Effector CD8-positive, alpha-beta T cell (primary cell): ENCODE measurements at regions not wholly inside any gene's neighbourhood (a gene's known extent, or its start where the extent isn't known, plus 50 kb on each side); places are given as distances from the start of the nearest gene placed in this dataset.
"Not testable (repeated sequence)": the region's sequence is repeated elsewhere in the genome, so short reads cannot be mapped to it uniquely, and the experiment has no call there.

Source experiments
- DNase-seq: peaks from one replicate; lab custom pipeline; 2025; lab: John Stamatoyannopoulos, UW

DNA sequence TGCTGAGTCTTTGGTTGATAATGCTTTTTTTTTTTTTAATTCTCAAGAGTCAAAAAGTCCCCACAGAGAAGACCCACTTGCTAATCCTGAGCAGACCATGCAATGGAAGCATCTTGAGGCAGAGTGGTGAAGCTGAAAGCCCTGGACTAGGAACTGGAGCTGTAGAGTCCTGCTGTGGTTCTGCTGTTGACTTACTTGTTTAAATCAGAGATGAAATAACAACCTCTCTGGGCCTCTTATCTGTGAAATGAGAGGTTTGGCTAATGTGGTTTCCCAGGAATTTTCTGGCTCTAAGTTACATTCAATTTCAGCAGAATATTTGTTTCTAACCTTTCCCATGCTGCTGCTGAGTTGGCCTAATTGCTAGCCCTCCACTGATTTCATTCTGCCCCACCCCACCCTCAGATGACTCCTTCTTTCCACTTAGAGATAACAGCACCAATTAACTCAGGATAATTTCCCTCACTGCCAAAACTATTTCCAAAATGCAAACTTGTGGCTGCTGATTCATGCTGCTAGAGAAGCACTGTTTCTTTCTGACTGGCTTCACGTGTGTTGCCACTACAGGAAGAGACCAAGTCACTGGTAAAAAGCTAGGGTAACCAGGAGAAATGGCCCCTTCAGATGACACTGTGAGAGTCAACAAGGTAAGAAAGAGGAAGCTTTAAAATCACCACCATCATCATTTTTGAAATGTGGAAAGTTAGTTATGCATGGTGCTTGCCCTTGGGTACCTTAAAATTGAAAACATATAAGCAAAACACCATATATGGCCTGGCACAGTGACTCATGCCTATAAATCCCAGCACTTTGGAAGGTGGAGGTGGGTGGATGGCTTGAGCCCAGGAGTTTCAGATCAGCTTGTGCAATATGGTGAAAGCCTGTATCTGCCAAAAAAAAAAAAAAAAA is 326.4 kb downstream of the DCHS2 start:
- no peak for DNase-seq

DNA sequence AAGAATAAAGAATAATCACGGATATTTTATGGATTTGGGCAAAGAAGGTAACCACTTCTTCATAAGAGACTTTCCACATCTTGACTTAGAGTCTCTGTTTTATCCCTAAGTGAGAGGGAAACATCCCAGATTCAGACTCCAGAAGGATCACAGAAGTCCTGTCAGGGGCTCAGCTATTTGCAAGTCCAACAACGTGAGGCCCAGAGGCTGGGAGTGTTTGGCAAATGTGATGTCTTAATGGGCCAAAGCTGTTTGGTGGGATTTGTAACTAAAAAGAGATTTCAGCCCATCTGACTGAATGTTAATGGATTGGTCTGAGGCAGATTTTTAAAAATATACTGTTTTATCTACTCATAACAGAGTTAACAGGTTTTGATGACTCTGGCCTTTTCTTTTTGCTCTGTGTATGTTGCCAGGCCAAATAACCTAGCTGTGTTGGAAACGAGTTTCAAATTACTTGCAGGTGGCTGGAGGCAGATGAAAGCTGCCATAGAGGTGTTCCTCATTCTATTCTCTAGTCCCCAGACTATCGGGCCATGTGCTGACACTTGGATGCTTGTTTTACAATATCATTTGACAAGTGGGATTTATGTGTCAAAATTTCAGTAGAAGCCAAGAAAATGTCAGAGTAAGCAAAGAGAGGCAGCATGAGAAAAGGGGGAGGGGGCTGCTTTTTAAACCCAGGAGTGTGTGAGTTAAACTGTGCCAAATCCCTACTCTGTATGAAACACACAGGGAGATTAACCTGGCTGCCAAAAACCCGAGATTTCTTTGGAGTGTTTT is 330.9 kb downstream of the DCHS2 start:
- DNase-seq, result no peak

DNA sequence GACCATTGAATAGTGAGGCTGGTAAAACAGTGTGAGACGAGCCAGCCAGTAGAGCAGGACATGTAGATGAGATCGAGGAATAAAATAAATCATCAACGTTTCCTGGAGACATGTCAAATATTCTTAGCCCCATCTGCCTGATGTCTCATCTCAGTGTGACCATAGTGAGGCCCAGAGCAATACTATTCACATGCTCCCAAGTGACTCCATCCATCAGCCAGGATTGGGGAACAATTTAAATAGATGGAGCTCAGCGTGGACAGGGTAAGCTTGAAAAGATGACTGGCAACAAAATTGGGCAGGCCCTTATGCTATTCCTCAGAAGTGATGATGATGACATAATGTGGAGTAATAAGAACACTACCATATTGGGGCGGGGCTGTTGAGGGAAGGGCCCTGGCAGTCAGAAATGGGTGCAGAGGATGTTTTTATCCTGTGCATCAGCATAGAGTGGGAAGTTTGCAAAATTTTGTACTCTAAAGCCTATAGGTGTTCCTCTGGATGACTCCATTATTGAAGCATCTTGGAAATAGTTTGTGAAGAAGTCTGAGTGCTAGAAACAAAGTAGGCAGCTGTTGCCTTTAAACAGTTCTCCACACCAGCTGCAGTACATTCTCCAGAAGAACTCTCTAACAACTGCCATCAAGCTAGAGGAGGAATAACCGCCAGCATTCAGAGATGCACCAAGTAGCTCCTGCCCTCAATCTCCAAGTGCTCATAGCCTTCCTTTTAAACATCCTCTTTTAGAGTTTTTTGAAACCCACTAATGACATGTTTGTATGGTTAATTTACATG is 333.0 kb downstream of the DCHS2 start:
- no peak for DNase-seq

DNA sequence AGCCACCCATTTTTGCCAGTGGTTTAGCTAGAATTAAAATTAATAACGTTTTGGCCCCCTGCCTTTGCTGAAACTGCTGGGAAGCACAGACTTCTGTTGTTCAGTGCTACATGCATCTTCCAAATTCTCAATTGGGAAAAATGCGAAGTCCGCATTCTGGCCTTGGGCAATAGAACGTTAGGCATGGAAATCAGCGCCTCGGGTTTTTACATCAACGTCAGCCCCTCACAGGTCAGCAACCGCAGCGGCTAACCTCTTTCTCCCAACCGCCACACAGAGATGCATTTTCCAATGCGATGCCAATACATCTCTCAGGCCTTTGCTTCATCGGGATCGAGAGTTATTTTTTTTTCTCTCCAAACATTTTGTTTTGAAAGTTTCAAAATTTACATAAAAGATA is 339.1 kb downstream of the DCHS2 start:
- DNase-seq, result no peak

DNA sequence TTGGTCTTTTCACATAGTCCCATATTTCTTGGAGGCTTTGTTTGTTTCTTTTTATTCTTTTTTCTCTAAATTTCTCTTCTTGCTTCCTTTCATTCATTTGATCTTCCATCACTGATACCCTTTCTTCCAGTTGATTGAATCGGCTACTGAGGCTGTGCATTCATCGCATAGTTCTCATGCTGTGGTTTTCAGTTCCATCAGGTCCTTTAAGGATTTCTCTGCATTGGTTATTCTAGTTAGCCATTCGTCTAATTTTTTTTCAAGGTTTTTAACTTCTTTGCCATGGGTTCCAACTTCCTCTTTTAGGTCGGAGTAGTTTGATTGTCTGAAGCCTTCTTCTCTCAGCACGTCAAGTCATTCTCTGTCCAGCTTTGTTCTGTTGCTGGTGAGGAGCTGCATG is 342.4 kb downstream of the DCHS2 start:
- DNase-seq, result not testable (repeated sequence)

DNA sequence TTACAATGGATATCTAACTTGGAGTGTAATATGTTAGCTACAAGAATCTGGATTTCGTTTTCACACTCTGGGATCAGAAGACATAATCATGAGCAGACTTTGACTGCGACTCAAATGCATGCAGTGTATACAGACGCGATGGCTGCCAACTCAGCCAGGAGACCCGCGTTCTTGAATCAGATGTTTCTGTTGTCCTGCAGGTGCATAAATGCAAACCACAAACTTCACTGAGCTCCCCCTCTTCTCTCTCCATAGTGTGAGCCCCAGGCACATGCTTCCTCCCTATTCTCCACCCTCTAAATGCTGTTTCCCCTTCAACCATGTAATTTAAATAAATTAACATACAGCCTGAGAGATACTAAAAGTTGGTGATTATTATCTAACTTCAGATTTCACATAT is 347.9 kb downstream of the DCHS2 start:
- DNase-seq, result no peak

DNA sequence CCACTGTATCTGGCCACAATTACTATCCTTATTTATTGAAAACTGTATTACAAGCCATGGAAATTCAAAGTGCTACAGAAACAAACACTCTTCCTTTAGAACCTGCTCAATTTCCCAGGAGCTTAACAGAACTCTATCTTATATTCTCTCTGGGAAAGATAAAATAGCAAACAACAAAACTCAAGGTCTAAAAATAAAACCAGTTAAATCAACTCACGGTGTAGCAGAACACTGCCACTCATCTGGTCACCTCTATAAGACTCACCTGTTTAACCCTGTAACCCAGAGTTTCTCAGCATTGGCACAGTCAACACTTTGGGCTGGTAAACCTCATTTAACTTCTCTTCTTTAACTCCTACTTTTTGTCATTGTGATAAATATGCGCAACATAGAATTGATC is 348.9 kb downstream of the DCHS2 start:
- no peak for DNase-seq

DNA sequence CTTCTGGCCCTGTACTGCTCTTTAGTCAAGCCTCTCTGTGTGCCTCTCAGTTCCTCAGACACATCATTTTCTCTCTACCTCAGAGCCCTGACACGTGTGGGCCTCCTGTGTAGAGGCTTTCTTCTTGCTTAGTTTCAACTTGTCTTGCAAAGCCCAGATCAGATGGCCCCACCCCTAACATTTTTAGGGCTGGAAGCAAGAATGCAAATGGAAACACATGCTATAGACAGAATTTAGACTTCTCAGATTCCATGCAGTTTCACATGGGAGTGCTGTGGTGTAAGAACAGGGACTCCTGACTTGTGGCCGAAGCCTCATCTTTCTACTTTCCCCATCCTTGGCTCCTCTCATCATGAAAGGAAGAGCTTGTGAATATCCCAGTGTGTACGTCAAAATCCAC is 350.7 kb downstream of the DCHS2 start:
- DNase-seq, result no peak

DNA sequence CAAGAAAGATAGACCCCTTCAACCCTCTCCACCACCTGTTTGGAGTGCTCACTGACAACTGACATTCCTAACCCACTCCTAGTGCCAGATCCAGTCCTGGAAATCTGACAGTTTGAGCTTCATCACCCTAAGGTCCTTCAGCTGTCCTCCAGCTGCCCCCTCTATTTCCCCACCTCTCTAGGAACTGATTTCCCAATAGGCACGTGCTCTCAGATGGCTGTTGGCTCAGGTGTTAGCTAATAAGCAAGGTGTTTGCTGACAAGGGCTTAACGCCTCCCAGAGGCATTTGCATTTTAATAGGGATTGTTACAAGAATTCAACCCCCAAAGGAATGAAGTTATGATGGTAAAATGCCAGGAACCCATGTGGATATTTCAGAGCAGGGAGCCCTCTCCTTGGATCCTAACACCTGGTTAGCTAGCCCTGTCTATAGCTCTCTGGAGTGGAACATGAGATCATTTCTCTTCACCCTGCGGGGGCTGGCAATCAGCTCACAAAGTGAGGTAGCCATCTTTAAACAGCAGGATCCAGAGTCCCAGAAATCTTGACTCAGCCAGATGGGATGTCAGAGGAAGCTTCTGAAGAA is 348.5 kb upstream of the SFRP2 start:
- DNase-seq, result no peak

DNA sequence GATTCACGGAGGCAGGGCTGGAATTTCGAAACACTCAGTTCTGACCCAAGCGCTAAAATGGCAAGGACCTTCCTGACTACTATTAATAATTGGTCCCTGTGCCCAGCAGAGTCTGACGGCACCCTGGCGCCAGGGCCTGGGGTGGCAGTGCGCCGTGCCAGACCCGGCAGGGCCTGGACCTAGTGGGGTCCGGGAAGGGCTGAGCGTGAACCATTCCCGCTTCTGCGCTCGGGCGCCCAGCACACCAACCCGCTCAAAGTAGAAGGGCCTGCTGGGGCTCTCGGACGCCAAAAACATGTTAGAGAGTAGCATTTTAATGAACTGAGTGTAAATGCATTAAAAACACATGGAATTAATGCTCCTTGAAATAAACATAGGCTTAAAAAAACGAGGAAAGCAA is 346.7 kb upstream of the SFRP2 start:
- DNase-seq, result no peak

DNA sequence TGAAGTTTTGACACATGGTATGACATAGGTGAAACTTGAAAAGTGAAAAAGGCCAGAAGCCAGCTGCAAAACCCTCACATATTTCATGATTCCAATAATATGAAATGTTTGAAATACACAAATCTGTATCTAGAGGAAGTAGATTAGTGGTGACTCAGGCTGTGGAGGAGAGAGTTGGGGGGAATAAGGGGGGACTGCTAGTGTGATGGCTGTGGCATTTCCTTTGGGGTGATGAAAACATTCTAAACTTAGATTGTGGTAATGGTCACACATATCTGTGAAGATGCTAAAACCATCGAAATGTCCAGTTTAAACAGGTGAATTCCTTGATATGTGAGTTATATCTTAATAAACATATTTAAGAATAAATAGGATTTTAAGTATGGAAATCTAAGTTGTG is 343.5 kb upstream of the SFRP2 start:
- no peak for DNase-seq

DNA sequence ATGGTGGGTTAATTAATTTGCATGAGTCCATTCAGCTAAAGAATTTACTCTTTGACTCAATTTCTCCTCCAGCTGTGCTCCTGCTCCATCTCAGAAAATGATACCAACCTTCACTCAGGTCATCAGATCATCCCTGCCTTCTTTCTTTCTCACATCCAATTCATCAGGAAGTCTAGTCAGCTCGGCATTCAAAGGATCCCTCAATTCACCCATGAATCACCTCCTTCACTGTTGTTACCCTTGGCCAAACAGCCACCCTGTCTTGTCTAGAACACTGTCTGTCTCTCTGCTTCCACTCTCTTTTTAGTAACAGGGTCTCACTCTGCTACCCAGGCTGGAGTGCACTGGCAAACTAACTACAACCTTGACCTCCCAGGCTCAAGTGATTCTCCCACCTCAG is 337.4 kb upstream of the SFRP2 start:
- no peak for DNase-seq

DNA sequence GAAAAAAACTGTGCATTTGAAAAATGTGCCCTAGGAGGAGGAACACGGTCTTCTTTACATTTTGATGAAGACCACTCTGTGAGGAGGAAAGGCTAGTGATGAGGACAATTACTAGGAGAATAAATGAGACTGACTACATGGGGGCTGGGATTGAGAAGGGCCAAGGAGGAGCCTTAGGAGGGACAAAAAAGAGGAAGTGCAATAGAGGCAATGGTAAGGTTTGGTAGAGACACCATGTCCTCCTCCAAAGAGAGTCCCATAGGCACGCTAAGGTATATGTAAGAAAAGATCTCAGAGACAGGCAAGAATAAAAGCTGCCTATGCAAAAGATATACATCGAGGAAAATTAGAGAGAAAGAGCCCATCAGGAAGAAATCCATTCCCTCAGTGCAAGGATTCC is 336.5 kb upstream of the SFRP2 start:
- DNase-seq, result no peak

DNA sequence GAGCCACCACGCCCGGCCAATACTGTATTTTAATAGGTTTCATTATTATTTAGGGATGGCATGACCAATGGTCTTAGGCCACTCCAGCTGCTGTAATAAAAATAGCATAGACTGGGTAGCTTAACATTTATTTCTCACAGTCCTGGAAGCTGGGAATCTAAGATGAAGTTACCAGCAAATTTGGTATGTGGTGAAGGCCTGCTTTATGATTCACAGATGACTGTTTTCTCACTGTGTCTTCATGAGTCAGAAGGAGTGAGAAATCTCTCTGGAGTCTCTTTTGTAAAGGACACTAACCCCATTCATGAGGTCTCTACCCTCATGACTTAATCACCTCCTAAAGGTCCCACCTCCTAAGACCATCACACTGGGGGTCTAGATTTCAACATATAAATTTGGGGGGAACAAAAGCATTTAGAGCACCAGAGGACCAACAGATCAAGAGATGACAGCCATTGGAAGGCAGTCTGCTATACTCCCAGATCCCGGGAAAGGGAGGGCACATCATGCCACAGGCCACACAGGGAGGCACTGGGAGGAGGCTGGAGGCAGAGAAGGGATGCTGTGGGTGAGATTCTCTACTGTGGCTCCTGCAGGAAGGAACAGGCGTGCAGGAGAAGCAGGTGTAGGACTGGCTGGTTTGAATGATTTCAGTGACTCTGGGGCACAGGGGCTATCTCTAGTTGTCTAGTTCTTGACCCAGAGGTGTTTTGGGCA is 335.8 kb upstream of the SFRP2 start:
- no peak for DNase-seq

DNA sequence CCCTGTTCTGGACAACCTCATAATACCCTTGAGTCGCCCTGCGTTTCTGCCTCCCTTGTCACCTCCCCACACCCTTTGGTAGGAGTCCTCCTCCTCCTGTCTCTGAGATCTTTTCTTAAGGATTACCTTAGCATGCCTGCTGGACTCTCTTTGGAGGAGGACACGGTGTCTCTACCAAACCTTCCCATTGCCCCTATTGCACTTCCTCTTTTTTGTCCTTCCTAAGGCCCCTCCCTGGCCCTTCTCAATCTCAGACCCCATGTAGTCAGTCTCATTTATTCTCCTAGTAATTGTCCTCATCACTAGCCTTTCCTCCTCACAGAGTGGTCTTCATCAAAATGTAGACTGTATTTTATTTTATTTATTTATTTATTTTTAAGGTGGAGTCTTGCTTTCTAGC is 335.0 kb upstream of the SFRP2 start:
- DNase-seq, result no peak

DNA sequence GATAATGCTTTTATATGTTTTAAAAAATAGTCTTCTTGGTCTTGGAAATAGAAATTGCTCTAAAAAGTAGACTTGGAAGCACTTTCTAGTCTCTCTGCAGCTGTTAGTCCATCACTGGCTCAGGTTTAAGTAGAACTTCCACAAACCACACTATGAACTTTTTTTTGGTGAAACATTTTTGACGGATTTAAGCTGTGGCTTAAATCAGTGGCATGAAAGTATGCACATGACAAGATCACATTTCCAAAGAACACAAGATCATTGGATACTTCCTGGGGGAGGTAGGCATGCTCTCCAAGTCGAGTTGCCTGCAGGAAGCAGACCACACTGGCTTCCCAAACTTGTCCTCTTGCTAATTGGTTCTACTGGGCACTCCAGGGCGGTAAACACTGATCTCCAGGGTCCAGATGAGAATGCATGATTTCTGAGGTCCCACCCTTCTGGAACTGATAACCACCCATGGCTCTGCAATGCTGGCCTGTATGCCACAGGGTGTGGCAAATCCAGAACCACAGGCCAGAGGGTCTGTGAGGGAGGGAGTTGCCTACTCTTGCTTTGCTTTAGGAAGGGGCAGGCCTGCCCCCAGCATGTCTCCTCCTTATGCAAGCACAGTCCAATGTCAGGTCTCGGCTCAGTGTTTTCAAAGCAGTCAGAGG is 331.9 kb upstream of the SFRP2 start:
- no peak for DNase-seq

DNA sequence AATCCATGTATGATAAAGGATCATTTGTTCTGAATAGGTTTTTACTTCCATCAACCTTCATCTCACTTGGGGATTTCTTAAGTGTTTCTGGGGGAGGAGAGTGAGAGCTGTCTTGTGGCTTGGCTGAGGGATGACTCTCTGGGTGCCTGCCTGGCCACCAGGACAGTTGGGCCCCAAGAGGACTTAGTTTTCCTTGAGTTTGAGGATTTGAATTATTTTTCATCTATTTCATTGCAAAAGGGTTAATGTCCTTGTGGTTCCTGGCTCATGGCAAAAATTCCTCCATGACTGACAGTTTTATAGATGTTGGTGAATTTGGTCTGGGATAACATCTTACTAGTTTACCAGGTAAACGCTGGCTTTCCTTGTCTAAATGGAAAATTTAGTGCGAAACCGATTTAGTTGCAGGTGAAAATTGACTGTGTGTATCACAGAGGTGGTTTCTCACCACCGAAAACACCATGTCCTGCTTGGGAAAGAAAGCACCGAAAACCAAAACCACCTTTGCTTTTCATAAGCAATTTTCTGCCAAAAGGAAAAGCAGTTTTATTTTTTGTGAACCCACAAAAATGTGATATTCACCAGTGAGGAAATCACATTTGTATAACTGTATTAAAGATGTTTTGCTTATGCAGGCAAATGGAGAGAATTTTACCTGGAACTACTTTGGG is 331.3 kb upstream of the SFRP2 start:
- DNase-seq, result no peak

DNA sequence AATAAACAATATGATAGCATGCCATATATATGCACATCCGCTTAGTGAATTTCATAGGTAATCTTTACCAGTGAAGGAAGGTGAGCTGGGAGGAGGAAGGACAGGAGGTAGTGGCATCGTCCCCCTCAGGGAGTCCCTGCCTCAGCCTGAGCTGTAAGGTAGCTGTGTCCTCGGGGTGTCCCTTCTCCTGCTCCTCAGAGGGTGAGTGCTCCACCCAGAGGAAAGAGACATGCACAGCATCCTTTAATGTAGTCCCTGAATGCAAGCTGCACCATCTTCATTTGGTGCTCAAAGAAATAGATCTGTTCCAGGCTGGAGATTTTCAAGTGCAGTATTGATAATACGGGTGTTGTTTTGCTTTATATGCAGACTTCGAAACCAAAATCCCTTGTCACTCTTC is 330.4 kb upstream of the SFRP2 start:
- DNase-seq, result no peak

DNA sequence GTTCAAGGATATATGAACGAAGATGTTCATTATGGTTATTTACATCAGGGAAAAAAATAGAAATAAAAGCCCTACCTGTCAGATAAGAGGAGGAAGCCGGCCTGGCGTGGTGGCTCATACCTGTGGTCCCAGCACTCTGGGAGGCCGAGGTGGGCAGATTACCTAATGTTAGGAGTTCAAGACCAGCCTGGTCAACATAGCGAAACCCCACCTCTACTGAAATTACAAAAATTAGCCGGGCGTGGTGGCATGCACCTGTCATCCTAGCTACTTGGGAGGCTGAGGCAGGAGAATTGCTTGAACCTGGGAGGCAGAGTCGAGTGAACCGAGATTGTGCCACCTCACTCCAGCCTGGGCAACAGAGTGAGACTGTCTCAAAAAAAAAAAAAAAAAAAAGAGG is 328.8 kb upstream of the SFRP2 start:
- DNase-seq, result not testable (repeated sequence)

DNA sequence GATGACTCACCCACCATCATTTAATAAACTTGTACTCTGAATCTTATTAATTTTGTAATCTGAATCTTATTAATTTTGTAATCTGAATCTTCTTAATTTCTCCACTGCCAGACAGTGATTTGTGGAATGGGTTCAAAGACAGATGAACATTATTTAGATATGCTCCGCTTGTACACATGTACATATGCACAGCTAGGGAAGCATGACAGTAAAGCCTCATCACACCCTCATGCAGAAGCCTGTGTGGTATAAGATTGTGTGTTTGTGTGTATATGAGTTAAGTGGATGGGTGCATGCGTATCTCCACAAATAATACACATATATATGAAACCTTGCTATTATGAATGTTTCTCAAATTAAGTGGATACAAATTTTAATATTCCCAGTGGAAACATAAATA is 318.5 kb upstream of the SFRP2 start:
- DNase-seq, result no peak
